Natural killer cell (primary cell): ENCODE measurements at regions not wholly inside any gene's neighbourhood (a gene's known extent, or its start where the extent isn't known, plus 50 kb on each side); places are given as distances from the start of the nearest gene placed in this dataset.

ENCODE experiments used
- ATAC-seq, 3 donors: fragments of 150-1000 bp in 2 of 3; fragments of 200-7000 bp in 1 of 3; cut with Tn5 transposase; 1 replicate in 1 of 3; 2 replicates in 2 of 3; pipeline ENCODE4 v1.10.0; 2021; ENCODE audit warnings: mild to moderate bottlenecking in 2 of 3, moderate library complexity in 2 of 3
- DNase-seq, 2 donors: peaks; one replicate each; pipeline versions ENCODE4 v3.0.0 to v3.0.0-alpha.2; 2013 to 2021; ENCODE audit warnings: mixed read lengths in 1 of 2
- H3K27ac ChIP-seq: one replicate; pipeline ENCODE4 v1.5.1; 2013; ENCODE audit warnings: mild to moderate bottlenecking, low read length
- H3K27me3 ChIP-seq: one replicate; pipeline ENCODE4 v1.6.1; 2013; ENCODE audit warnings: low read length; ENCODE audit not compliant: control insufficient read depth, insufficient read depth
- H3K36me3 ChIP-seq: one replicate; pipeline ENCODE4 v1.6.1; 2013; ENCODE audit warnings: low read length; ENCODE audit not compliant: control insufficient read depth, insufficient read depth
- H3K4me1 ChIP-seq: one replicate; pipeline ENCODE4 v1.6.1; 2013; ENCODE audit warnings: low read length; ENCODE audit not compliant: control insufficient read depth, insufficient read depth
- H3K4me3 ChIP-seq: one replicate; pipeline ENCODE4 v1.5.1; 2013; ENCODE audit warnings: low read length
- H3K9me3 ChIP-seq: one replicate; pipeline ENCODE4 v1.6.1; 2013; ENCODE audit warnings: low read length; ENCODE audit not compliant: control insufficient read depth, insufficient read depth
- H3K27ac Mint-ChIP-seq, 2 donors: one replicate each; pipeline ENCODE4 v1.8.0; 2022; ENCODE audit warnings: mild to moderate bottlenecking in 2 of 2, mixed read lengths in 2 of 2, moderate library complexity in 1 of 2
- H3K27me3 Mint-ChIP-seq, 2 donors: one replicate each; pipeline ENCODE4 v1.8.0; 2022; ENCODE audit warnings: low read depth in 2 of 2, mixed read lengths in 2 of 2
- H3K36me3 Mint-ChIP-seq: one replicate; pipeline ENCODE4 v1.8.0; 2022; ENCODE audit warnings: mixed read lengths
- H3K4me1 Mint-ChIP-seq, 2 donors: one replicate each; pipeline ENCODE4 v1.8.0; 2022; ENCODE audit warnings: mixed read lengths in 2 of 2
- H3K4me3 Mint-ChIP-seq: one replicate; pipeline ENCODE4 v1.8.0; 2022; ENCODE audit warnings: mild to moderate bottlenecking, moderate library complexity, mixed read lengths
- H3K9me3 Mint-ChIP-seq, 2 donors: one replicate each; pipeline ENCODE4 v1.8.0; 2022; ENCODE audit warnings: mixed read lengths in 2 of 2
- WGBS: methylation state at CpG from one replicate; pipeline ENCODE4 v1.1.7; 2013; ENCODE audit warnings: missing lambda C conversion rate; ENCODE audit not compliant: insufficient coverage; 5-methylcytosine and 5-hydroxymethylcytosine counted together
- intact Hi-C: fragments of 100-400 bp; cut with micrococcal nuclease; formaldehyde crosslinking; loops from one replicate; pipeline ENCODE4 v1.14.2; 2022
- TF ChIP-seq, protein P1 (sequence below): fragments of 200-600 bp; IDR thresholded peaks from one replicate; pipeline ENCODE4 v1.8.0; 2022; ENCODE audit warnings: antibody characterized with exemption

DNA sequence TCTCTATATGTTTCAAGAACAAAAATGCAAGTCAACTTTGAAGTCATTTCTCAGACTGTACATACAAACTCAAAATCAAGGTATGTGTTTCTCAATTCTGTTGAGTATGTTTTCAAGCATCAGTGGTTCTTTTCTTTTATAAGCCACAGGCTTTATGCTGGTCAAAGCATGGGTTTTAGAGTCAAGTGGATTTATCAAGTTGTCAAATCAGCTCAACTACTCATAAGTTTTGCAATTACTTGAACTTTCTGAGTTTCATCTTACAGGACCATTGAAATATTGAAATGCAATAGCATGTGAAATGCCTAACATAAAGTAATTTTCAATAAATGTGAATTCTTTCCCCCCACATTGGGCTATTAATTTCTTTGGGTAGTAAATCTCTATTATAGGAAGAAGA is 239.9 kb upstream of the DKK2 start:
- no peak for ATAC-seq
- intact Hi-C loops: no loop called here
- H3K27ac Mint-ChIP-seq: no peak overlapping the region
- TF ChIP-seq, protein P1, sequence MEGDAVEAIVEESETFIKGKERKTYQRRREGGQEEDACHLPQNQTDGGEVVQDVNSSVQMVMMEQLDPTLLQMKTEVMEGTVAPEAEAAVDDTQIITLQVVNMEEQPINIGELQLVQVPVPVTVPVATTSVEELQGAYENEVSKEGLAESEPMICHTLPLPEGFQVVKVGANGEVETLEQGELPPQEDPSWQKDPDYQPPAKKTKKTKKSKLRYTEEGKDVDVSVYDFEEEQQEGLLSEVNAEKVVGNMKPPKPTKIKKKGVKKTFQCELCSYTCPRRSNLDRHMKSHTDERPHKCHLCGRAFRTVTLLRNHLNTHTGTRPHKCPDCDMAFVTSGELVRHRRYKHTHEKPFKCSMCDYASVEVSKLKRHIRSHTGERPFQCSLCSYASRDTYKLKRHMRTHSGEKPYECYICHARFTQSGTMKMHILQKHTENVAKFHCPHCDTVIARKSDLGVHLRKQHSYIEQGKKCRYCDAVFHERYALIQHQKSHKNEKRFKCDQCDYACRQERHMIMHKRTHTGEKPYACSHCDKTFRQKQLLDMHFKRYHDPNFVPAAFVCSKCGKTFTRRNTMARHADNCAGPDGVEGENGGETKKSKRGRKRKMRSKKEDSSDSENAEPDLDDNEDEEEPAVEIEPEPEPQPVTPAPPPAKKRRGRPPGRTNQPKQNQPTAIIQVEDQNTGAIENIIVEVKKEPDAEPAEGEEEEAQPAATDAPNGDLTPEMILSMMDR: no peak
- H3K4me3 Mint-ChIP-seq: no peak overlapping the region
- H3K9me3 Mint-ChIP-seq: peaks cover 4 to 5% of the 10 kb centered on the region in 2 donors
- Histone ChIP-seq H3K27ac (no peak overlapping the region), H3K4me3 (no peak overlapping the region), H3K9me3 (no peaks in the 10 kb centered on the region), H3K4me1 (no peaks in the 10 kb centered on the region), H3K36me3 (no peaks in the 10 kb centered on the region), H3K27me3 (no peaks in the 10 kb centered on the region)
- no peaks in the 10 kb centered on the region for H3K4me1 Mint-ChIP-seq
- no peaks in the 10 kb centered on the region for H3K36me3 Mint-ChIP-seq
- H3K27me3 Mint-ChIP-seq: no peaks in the 10 kb centered on the region
- DNase-seq: no peak

DNA sequence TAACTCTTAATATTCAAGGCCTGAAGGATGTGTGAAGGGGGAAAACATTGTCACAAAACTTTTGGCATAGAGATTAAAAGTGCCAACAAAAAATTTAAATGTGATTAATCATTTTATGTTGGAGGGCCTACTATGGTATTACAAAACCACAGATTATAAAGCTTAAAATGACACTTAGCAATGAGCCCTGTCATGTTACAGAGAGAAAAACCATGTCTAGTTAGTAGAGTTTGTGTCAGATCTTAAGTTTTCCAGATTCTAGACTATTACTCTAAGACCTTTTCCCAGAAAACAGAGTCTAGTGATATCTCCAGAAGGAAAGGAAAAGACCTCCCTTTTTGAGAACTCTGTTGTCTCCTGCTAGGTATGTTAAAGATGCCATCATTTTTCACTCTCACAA is 239.1 kb upstream of the DKK2 start:
- H3K27me3 ChIP-seq: no peaks in the 10 kb centered on the region
- Mint-ChIP-seq H3K27me3 (no peaks in the 10 kb centered on the region), H3K36me3 (no peaks in the 10 kb centered on the region), H3K4me1 (no peaks in the 10 kb centered on the region), H3K9me3 (peaks cover 4 to 5% of the 10 kb centered on the region in 2 donors), H3K27ac (no peak overlapping the region), H3K4me3 (no peak overlapping the region)
- intact Hi-C loops: no loop called here
- TF ChIP-seq, protein P1: no peak
- no peak for ATAC-seq
- H3K36me3 ChIP-seq: no peaks in the 10 kb centered on the region
- no peak overlapping the region for H3K4me3 ChIP-seq
- no peak overlapping the region for H3K27ac ChIP-seq
- no peaks in the 10 kb centered on the region for H3K4me1 ChIP-seq
- peaks cover 3% of the 10 kb centered on the region for H3K9me3 ChIP-seq
- DNase-seq: no peak

DNA sequence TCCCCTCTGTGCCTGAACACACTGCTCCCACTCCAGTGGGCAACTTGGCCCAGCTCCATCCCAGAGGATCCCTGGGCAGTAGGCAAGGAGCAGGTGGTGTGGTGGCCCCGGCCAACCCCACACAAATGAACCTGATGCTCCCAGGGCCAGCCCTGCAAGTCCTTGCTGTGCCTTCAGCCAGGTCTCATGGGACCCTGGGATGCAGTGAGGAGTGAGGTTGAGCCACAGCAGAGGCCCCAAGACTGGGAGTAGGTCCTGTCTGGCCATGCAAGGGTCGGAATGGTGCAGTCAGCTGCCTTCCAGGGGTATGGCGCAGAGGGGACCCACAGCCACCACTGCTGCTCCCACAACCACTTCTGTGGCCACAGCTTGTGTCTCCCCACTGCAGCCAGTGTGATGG is 234.5 kb upstream of the DKK2 start:
- Mint-ChIP-seq H3K27ac (no peak overlapping the region), H3K4me1 (no peaks in the 10 kb centered on the region), H3K36me3 (no peaks in the 10 kb centered on the region), H3K9me3 (peaks cover 2 to 5% of the 10 kb centered on the region in 2 donors), H3K27me3 (no peaks in the 10 kb centered on the region), H3K4me3 (no peak overlapping the region)
- Histone ChIP-seq H3K9me3 (peaks cover 3% of the 10 kb centered on the region), H3K4me1 (no peaks in the 10 kb centered on the region), H3K27me3 (no peaks in the 10 kb centered on the region), H3K36me3 (no peaks in the 10 kb centered on the region), H3K4me3 (no peak overlapping the region), H3K27ac (no peak overlapping the region)
- intact Hi-C loops: no loop called here
- DNase-seq: no peak
- 85% methylated on average over 3 of the region's 3 CpGs for WGBS
- no peak for ATAC-seq
- TF ChIP-seq, protein P1: no peak

DNA sequence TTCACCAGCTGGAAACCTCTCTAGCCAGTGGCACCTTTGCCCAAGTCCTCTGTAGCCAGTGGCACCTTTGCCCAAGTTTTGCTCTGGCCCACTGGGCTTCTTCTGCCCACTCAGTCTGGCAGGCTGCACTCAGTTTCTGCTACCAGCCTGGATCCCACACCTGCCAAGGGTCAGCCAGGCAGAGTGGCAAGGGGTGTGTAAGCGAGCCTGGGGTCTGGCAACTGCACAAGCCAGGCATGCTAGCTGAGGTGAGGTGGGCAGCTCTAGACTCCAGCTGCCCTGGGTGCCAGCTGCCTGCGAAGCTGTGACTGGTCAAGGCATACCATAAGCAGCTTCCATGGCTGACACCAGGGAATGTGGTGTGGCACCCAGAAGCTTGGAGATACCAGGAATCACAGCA is 233.1 kb upstream of the DKK2 start:
- Histone ChIP-seq H3K9me3 (peaks cover 3% of the 10 kb centered on the region), H3K27me3 (no peaks in the 10 kb centered on the region), H3K27ac (no peak overlapping the region), H3K36me3 (no peaks in the 10 kb centered on the region), H3K4me3 (no peak overlapping the region), H3K4me1 (no peaks in the 10 kb centered on the region)
- DNase-seq (no peak), ATAC-seq (no peak)
- 70% methylated on average over 2 of the region's 2 CpGs for WGBS
- no peaks in the 10 kb centered on the region for H3K4me1 Mint-ChIP-seq
- H3K27ac Mint-ChIP-seq: no peak overlapping the region
- no peaks in the 10 kb centered on the region for H3K27me3 Mint-ChIP-seq
- H3K4me3 Mint-ChIP-seq: no peak overlapping the region
- intact Hi-C loops: no loop called here
- TF ChIP-seq, protein P1: no peak
- no peaks in the 10 kb centered on the region for H3K36me3 Mint-ChIP-seq
- peaks cover 2 to 5% of the 10 kb centered on the region in 2 donors for H3K9me3 Mint-ChIP-seq
